GM23248 (cell line): ENCODE measurements at regions not wholly inside any gene's neighbourhood (a gene's known extent, or its start where the extent isn't known, plus 50 kb on each side); places are given as distances from the start of the nearest gene placed in this dataset.

Experiments
- EZH2 ChIP-seq: fragments of 200-600 bp; sonication (generic); IDR thresholded peaks from 2 replicates; pipeline ENCODE4 v1.6.1; 2018; ENCODE audit warnings: antibody characterized with exemption, mild to moderate bottlenecking; ENCODE audit not compliant: insufficient read depth, poor library complexity, severe bottlenecking
- EZH2phosphoT487 ChIP-seq: fragments of 200-600 bp; sonication (generic); IDR thresholded peaks from 2 replicates; pipeline ENCODE4 v1.6.1; 2018; ENCODE audit warnings: antibody characterized with exemption, moderate library complexity, mild to moderate bottlenecking, low read depth; ENCODE audit not compliant: insufficient read depth

- TF ChIP-seq EZH2phosphoT487: no peak
- TF ChIP-seq EZH2: no peak
Measured at GRCh38 chr15:56866803-56867202, 51.6 kb upstream of the TCF12 start.
